Transverse colon (tissue), 3 donors: ENCODE measurements at regions not wholly inside any gene's neighbourhood (a gene's known extent, or its start where the extent isn't known, plus 50 kb on each side); places are given as distances from the start of the nearest gene placed in this dataset.

ENCODE experiments used
- POLR2A ChIP-seq: fragments of 450-650 bp; IDR thresholded peaks from one replicate; pipeline ENCODE4 v1.6.1; 2016; ENCODE audit warnings: antibody characterized with exemption, mild to moderate bottlenecking, moderate library complexity
- TF ChIP-seq, protein P1 (sequence below), 5 experiments: fragments of 200-600 bp in 3 of 5; fragments of 450-650 bp in 2 of 5; sonication (generic) in 3 of 5; IDR thresholded peaks; 1 replicate in 2 of 5; 2 replicates in 3 of 5; pipeline ENCODE4 v1.5.1; 2016 to 2017; ENCODE audit warnings: antibody characterized with exemption in 5 of 5, inconsistent platforms in 3 of 5, mild to moderate bottlenecking in 2 of 5, moderate library complexity in 1 of 5

DNA sequence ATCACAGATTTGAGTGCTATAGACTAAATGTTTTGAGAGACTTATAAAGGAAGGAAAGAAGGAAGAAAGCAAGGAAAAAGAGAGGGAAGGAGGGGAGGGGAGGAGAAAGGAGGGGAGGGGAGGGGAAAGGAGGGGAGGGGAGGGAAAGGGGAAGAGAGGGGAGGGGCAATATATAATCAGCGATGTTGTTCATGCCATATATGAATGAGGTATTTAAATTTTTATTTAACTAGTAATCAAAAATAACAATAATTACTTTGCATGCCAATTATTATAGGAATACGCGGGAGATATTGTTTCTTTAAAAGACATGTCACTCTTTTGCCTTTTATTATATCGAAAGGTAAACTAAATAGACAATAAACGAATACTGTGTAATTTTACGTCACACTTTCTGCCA is 1029.7 kb downstream of the FAT4 start:
- TF ChIP-seq POLR2A: no peak
- TF ChIP-seq, protein P1, sequence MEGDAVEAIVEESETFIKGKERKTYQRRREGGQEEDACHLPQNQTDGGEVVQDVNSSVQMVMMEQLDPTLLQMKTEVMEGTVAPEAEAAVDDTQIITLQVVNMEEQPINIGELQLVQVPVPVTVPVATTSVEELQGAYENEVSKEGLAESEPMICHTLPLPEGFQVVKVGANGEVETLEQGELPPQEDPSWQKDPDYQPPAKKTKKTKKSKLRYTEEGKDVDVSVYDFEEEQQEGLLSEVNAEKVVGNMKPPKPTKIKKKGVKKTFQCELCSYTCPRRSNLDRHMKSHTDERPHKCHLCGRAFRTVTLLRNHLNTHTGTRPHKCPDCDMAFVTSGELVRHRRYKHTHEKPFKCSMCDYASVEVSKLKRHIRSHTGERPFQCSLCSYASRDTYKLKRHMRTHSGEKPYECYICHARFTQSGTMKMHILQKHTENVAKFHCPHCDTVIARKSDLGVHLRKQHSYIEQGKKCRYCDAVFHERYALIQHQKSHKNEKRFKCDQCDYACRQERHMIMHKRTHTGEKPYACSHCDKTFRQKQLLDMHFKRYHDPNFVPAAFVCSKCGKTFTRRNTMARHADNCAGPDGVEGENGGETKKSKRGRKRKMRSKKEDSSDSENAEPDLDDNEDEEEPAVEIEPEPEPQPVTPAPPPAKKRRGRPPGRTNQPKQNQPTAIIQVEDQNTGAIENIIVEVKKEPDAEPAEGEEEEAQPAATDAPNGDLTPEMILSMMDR (IDR thresholded peaks at IDR 0.05): no peak
